GM12873 (cell line): ENCODE measurements at regions not wholly inside any gene's neighbourhood (a gene's known extent, or its start where the extent isn't known, plus 50 kb on each side); places are given as distances from the start of the nearest gene placed in this dataset.
A peak's percentile ranks its signal among the peaks of the same experiment; 100 is the strongest.

Source experiments
- CTCF ChIP-seq: IDR thresholded peaks from 2 replicates; pipeline ENCODE4 v1.5.1; 2012; ENCODE audit warnings: low read depth, mild to moderate bottlenecking, moderate library complexity, low read length, control low read depth; ENCODE audit not compliant: insufficient read depth; ENCODE audit errors: missing control alignments

- TF ChIP-seq CTCF = no peak
Measured at GRCh38 chr12:62164036-62164435, 96.2 kb upstream of the USP15 start.

GRCh38 chr12:62166525-62166924 lies 93.7 kb upstream of the USP15 start:
- no peak for TF ChIP-seq CTCF

GRCh38 chr12:62168411-62168810 lies 91.8 kb upstream of the USP15 start:
- TF ChIP-seq CTCF = no peak

- TF ChIP-seq CTCF = no peak
Measured at GRCh38 chr12:62170241-62170640, 90.0 kb upstream of the USP15 start.

DNA sequence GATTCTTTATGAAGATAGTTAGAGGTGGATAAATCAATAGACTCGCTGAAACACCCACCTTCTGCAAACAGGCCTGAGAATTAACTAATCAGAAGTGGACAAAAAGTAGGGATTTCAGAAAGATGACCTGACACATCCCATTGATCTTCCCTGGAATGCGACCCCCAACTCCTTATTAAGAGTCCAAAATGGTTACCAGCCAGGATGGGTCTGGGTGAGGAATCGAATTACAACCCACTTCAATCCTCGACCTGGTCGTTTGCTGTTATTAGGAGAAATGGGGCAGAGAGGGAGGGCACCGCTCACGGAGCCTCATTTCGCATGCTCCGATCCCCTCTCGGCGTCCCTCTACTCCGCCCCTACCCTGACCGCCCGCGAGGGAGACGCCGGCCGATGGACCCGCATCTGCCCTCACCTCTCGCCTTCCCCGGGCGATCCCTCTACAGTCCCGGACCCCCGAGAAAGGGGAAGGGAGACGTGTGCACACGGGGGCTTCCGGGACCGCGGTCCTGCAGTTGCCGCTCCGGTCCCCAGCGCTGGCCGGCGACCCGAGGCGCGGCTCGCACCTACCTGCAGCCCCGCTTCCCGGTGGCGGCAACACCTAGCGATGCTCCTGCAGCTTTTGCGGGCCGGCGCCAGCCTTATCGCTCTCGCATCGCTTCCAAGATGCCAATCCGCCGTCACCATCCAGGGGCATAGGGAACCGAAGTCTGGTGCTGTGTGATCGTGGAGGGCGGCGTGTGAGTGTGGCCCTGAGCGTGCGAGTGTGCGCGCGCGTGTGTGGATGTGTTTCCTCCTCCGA lies 69.3 kb upstream of the USP15 start:
- TF ChIP-seq CTCF = no peak

DNA sequence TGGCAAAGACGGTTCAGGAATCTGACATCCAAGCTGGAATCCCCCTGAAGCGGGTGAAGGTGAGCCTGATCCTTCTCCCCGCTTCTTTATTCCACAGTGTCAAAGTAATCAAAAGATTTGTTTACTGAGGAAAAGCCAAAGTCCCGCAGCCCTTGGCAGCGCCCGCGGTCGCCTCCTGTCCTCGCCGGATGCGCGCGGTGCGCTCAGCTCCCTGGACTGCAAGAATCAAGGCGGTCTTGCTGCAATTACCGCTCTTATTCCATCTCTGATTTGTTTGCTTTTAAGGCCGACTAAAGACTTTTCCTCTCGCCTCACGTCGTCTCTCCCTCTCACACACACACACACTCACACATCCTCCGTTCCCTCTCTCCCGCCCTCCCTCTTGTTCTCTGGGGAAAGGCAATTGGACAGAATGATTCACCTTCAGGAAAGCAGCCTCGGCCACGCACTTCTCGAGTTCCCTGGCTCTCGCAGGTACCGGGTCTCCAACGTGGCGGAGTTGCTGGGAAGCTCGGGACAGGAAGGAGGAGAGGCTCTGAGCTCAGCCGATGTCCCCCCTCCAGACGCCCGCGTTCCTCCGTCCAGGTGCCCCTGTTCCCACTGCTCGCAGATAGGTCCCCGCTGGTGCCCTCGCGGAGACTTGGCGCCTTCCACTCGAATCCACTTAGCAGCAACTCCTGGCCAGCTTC lies 68.6 kb upstream of the USP15 start:
- TF ChIP-seq CTCF = no peak

- peak; percentile 72 for TF ChIP-seq CTCF
Measured at GRCh38 chr12:62192180-62192902, 67.9 kb upstream of the USP15 start.
